HEK293 (cell line): ENCODE measurements at regions not wholly inside any gene's neighbourhood (a gene's known extent, or its start where the extent isn't known, plus 50 kb on each side); places are given as distances from the start of the nearest gene placed in this dataset.

Source experiments
- CTCF ChIA-PET: fragments of 350-600 bp; formaldehyde crosslinking; extraction: SDS; loops from one replicate; lab custom pipeline; 2021; ENCODE audit warnings: antibody characterized with exemption; lab: Yijun Ruan, JAX
- POLR2A ChIA-PET: fragments of 300-600 bp; formaldehyde crosslinking; extraction: SDS; loops from one replicate; lab custom pipeline; 2020; ENCODE audit warnings: antibody characterized with exemption, inconsistent platforms; lab: Yijun Ruan, JAX
- H3K27ac ChIP-seq: fragments of 200-500 bp; sonication (Bioruptor generic); 2 replicates; pipeline ENCODE4 v1.5.1; 2014; ENCODE audit warnings: low read depth, low read length, control low read depth, inconsistent platforms; ENCODE audit errors: extremely low read depth
- H3K36me3 ChIP-seq, 2 experiments: fragments of 200-500 bp in 1 of 2; sonication (Bioruptor generic) in 1 of 2; 1 replicate in 1 of 2; 2 replicates in 1 of 2; pipeline ENCODE4 v1.5.1; 2014 to 2017; ENCODE audit warnings: inconsistent platforms in 2 of 2, low read length in 2 of 2; ENCODE audit not compliant: control insufficient read depth in 2 of 2, insufficient read depth in 1 of 2
- H3K4me1 ChIP-seq: fragments of 200-500 bp; sonication (Bioruptor generic); 2 replicates; pipeline ENCODE4 v1.5.1; 2014; ENCODE audit warnings: mild to moderate bottlenecking, low read length, inconsistent platforms; ENCODE audit not compliant: control insufficient read depth, insufficient read depth
- H3K4me3 ChIP-seq: 2 replicates; pipeline ENCODE4 v1.5.1; 2011; ENCODE audit warnings: low read depth, mild to moderate bottlenecking, control low read depth, low read length, moderate library complexity
- H3K9me3 ChIP-seq: fragments of 200-500 bp; sonication (Bioruptor generic); 2 replicates; pipeline ENCODE4 v1.5.1; 2014; ENCODE audit warnings: low read depth, low read length, inconsistent platforms; ENCODE audit not compliant: control insufficient read depth, insufficient read depth
- BCL6B ChIP-seq: fragments of 450-650 bp; formaldehyde crosslinking; IDR thresholded peaks from 2 replicates; pipeline ENCODE4 v1.5.1; 2017; ENCODE audit warnings: missing biosample characterization, missing genetic modification characterization
- FEZF1 ChIP-seq: fragments of 450-650 bp; formaldehyde crosslinking; IDR thresholded peaks from 2 replicates; pipeline ENCODE4 v1.5.1; 2016; ENCODE audit warnings: missing biosample characterization, missing genetic modification characterization
- OVOL3 ChIP-seq: fragments of 450-650 bp; formaldehyde crosslinking; IDR thresholded peaks from 2 replicates; pipeline ENCODE4 v1.5.1; 2016; ENCODE audit warnings: missing biosample characterization, missing genetic modification characterization
- SP2 ChIP-seq: fragments of 450-650 bp; formaldehyde crosslinking; IDR thresholded peaks from 2 replicates; pipeline ENCODE4 v1.5.1; 2016; ENCODE audit warnings: missing biosample characterization, missing genetic modification characterization
- TSHZ1 ChIP-seq: fragments of 450-650 bp; formaldehyde crosslinking; IDR thresholded peaks from 2 replicates; pipeline ENCODE4 v1.5.1; 2016; ENCODE audit warnings: missing biosample characterization, missing genetic modification characterization, borderline replicate concordance
- ZNF121 ChIP-seq: fragments of 450-650 bp; formaldehyde crosslinking; IDR thresholded peaks from 2 replicates; pipeline ENCODE4 v1.5.1; 2016; ENCODE audit warnings: missing biosample characterization, missing genetic modification characterization
- ZNF133 ChIP-seq: fragments of 450-650 bp; formaldehyde crosslinking; IDR thresholded peaks from 2 replicates; pipeline ENCODE4 v1.5.1; 2016; ENCODE audit warnings: missing biosample characterization, missing genetic modification characterization
- ZNF146 ChIP-seq: fragments of 450-650 bp; formaldehyde crosslinking; IDR thresholded peaks from 2 replicates; pipeline ENCODE4 v1.5.1; 2016; ENCODE audit warnings: missing biosample characterization, missing genetic modification characterization
- ZNF174 ChIP-seq: fragments of 450-650 bp; formaldehyde crosslinking; IDR thresholded peaks from 2 replicates; pipeline ENCODE4 v1.5.0; 2017; ENCODE audit warnings: missing biosample characterization, mild to moderate bottlenecking, missing genetic modification characterization
- ZNF202 ChIP-seq: fragments of 450-650 bp; formaldehyde crosslinking; IDR thresholded peaks from 2 replicates; pipeline ENCODE4 v1.5.1; 2016; ENCODE audit warnings: missing biosample characterization, missing genetic modification characterization, borderline replicate concordance
- ZNF23 ChIP-seq: fragments of 450-650 bp; formaldehyde crosslinking; IDR thresholded peaks from 2 replicates; pipeline ENCODE4 v1.5.1; 2016; ENCODE audit warnings: missing biosample characterization, missing genetic modification characterization, borderline replicate concordance
- ZNF280D ChIP-seq: fragments of 450-650 bp; formaldehyde crosslinking; IDR thresholded peaks from 2 replicates; pipeline ENCODE4 v1.5.1; 2016; ENCODE audit warnings: missing biosample characterization, missing genetic modification characterization
- ZNF416 ChIP-seq: fragments of 450-650 bp; formaldehyde crosslinking; IDR thresholded peaks from 2 replicates; pipeline ENCODE4 v1.5.1; 2016; ENCODE audit warnings: missing biosample characterization, missing genetic modification characterization
- ZNF558 ChIP-seq: fragments of 450-650 bp; formaldehyde crosslinking; IDR thresholded peaks from 2 replicates; pipeline ENCODE4 v1.5.1; 2016; ENCODE audit warnings: missing biosample characterization, missing genetic modification characterization
- ZNF692 ChIP-seq: fragments of 450-650 bp; formaldehyde crosslinking; IDR thresholded peaks from 2 replicates; pipeline ENCODE4 v1.5.1; 2016; ENCODE audit warnings: missing biosample characterization, missing genetic modification characterization
- ZNF76 ChIP-seq: fragments of 450-650 bp; formaldehyde crosslinking; IDR thresholded peaks from 2 replicates; pipeline ENCODE4; 2016; ENCODE audit warnings: low read depth, missing biosample characterization, missing genetic modification characterization, borderline replicate concordance
- ZNF837 ChIP-seq: fragments of 450-650 bp; formaldehyde crosslinking; IDR thresholded peaks from 2 replicates; pipeline ENCODE4 v1.5.1; 2016; ENCODE audit warnings: missing biosample characterization, missing genetic modification characterization
- TF ChIP-seq, protein P1 (sequence below): fragments of 450-650 bp; formaldehyde crosslinking; IDR thresholded peaks from 2 replicates; pipeline ENCODE4 v1.5.1; 2016; ENCODE audit warnings: missing biosample characterization, missing genetic modification characterization
- TF ChIP-seq, protein P2 (sequence below): fragments of 450-650 bp; formaldehyde crosslinking; IDR thresholded peaks from 2 replicates; pipeline ENCODE4 v1.5.1; 2016; ENCODE audit warnings: missing biosample characterization, missing genetic modification characterization, low read depth

- Histone ChIP-seq H3K9me3 (no peaks in the 10 kb centered on the region), H3K4me1 (no peaks in the 10 kb centered on the region), H3K4me3 (no peak overlapping the region), H3K27ac (no peak overlapping the region), H3K36me3 (no peaks in the 10 kb centered on the region)
- POLR2A ChIA-PET = no interaction called here
- CTCF ChIA-PET = interaction anchor here (0.6 kb wide), 2 partner anchors 98 to 1164 kb away, joined by 3 read pairs; no protein-coding TSS in a partner anchor
- no peak for TF ChIP-seq ZNF76 (tag by site-specific recombination)
- TF ChIP-seq, protein P1, sequence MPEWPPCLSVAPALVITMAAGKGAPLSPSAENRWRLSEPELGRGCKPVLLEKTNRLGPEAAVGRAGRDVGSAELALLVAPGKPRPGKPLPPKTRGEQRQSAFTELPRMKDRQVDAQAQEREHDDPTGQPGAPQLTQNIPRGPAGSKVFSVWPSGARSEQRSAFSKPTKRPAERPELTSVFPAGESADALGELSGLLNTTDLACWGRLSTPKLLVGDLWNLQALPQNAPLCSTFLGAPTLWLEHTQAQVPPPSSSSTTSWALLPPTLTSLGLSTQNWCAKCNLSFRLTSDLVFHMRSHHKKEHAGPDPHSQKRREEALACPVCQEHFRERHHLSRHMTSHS (tag by site-specific recombination) = no peak
- TF ChIP-seq ZNF692 (tag by site-specific recombination) = no peak
- TF ChIP-seq ZNF121 (tag by site-specific recombination) = no peak
- no peak for TF ChIP-seq FEZF1 (tag by site-specific recombination)
- TF ChIP-seq ZNF133 (tag by site-specific recombination) = no peak
- no peak for TF ChIP-seq ZNF146 (tag by site-specific recombination)
- TF ChIP-seq SP2 (tag by site-specific recombination) = no peak
- TF ChIP-seq TSHZ1 (tag by site-specific recombination) = no peak
- TF ChIP-seq ZNF202 (tag by site-specific recombination) = no peak
- TF ChIP-seq OVOL3 = no peak
- TF ChIP-seq ZNF280D (tag by site-specific recombination) = no peak
- TF ChIP-seq BCL6B (tag by site-specific recombination) = no peak
- TF ChIP-seq, protein P2, sequence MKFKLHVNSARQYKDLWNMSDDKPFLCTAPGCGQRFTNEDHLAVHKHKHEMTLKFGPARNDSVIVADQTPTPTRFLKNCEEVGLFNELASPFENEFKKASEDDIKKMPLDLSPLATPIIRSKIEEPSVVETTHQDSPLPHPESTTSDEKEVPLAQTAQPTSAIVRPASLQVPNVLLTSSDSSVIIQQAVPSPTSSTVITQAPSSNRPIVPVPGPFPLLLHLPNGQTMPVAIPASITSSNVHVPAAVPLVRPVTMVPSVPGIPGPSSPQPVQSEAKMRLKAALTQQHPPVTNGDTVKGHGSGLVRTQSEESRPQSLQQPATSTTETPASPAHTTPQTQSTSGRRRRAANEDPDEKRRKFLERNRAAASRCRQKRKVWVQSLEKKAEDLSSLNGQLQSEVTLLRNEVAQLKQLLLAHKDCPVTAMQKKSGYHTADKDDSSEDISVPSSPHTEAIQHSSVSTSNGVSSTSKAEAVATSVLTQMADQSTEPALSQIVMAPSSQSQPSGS (tag by site-specific recombination) = no peak
- no peak for TF ChIP-seq ZNF558 (tag by site-specific recombination)
- TF ChIP-seq ZNF23 (tag by site-specific recombination) = no peak
- no peak for TF ChIP-seq ZNF174 (tag by site-specific recombination)
- TF ChIP-seq ZNF416 (tag by site-specific recombination) = no peak
- TF ChIP-seq ZNF837 = no peak
- TF ChIP-seq, all 188 proteins: peak for 0
These were observed 581.0 kb upstream of the TMEM132C start for GRCh38 chr12:127685931-127686330.
